ENCODE measurements at regions not wholly inside any gene's neighbourhood (a gene's known extent, or its start where the extent isn't known, plus 50 kb on each side); places are given as distances from the start of the nearest gene placed in this dataset.

GRCh38 chr4:123545667-123546572, 149.3 kb downstream of the SPRY1 start:
- no peak for DNase-seq

DNA sequence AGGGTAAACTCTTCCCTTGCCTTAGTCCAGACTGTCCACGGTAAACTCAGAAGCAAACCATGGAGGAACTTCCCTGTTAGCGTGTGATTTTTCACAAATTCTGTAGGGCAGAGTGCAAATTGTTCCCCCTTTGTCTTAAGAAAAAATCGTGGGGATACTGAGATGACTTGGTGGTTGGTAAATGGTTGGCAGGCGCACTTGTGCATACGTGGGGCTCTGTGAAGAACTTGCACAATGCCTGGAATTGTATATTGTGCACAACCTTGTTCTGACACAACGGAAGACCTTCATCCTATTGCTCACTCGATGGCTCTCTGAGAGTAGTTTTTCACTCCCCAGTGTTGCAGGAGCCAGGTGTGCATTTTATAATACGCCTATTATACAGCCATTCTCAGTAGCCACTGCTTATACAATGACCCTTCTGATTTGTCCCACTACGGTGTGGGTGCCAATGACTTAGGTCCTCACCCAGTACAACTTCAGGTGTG, 150.0 kb downstream of the SPRY1 start:
- no peak for DNase-seq

DNA sequence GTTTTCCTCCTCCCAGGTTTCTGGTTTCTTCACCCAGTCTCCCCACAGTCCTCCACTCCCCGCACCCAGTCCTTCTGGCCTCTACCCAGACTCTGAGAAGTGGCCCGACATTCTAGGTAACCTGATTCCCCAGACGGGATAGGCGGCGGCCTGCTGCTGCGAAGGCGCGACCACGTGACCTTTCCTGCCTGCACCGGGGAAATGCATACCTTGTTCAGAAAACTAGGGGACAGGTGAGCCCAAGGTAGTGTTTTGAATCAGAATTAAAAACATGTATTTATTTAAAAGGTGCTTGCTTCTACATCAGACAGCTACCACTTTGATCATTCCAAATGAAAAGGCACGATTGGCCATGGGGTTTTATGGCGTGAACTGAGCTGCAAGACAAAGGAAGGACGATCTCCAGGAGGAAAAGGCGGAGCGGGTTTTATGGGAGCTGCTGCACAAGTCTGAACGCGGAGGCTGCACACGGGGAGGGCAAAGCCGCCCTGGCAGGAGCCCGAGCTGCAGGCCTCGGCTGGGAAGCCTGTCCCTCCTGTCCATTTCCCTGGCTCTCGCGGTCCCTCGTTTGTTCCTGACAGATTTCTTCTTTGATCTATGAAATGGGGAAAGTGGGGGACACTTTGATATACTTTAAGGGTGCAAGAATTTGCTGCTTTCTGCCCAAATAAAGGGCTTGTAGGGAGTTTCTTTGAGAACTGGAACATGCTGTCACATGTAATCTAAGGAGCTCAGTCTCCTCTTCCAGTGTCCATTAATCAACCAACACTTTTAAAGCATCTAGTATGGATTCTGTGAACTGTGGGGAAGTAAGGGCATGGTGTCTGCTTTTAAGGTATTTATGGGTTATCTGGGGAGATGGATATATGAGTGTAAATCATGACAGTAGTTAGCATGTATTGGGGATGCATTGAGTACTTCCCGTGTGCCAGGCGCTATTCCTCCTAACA, 150.9 kb downstream of the SPRY1 start:
- DNase-seq = no peak

DNA sequence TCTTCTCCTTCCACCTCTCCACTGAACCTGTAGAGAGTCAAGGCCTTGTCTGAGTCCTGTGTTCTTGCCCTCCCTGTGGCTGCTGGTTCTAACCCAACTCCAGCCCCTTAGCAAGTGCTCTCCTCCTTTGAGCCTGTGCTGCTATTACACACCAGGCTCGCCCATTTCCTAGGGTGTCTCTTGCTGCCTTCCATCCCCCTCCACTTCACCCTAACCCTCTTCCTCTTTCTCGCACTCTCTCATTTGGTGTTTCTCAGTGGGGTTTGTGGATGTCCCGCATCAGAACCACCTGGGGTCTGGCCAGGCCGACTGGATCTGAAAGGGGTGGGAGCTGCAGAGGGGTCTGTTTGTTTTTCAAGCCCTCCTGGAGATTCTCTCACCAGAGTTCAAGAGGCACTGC, 156.7 kb downstream of the SPRY1 start:
- DNase-seq = no peak

GRCh38 chr4:123553733-123554637, 157.4 kb downstream of the SPRY1 start:
- DNase-seq = no peak

- no peak for DNase-seq
Measured at GRCh38 chr4:123554801-123555232, 158.2 kb downstream of the SPRY1 start.

DNA sequence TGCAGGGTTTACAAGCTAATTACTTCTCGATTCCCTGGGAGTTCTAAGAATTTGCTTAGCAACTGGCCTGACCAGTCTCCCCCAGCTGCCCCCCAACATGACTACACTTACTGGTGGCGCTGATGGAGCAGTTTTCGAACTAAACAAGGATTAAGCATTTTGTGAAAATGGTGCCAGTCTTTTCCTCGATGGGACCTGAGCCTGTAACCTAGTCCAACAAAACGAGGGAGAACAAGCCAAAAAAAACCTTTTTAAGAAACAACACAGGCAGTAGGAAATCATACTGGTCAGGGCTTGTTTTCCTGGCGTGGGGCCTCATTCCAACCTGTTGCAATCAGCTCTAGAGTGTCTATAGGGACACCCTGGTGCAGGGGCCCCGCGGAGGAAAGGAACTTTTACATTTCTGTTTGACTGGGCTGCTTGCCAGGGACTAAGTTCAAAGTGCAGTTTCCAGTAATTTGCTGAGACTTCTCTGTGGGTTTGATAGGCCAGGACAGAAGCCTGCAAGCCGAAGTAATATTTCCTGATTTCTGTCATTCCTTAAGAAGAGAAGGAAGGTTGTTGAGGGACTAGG, 158.7 kb downstream of the SPRY1 start:
- DNase-seq = peak; percentile 10

GRCh38 chr4:123555807-123556273, 159.2 kb downstream of the SPRY1 start:
- DNase-seq = no peak

DNA sequence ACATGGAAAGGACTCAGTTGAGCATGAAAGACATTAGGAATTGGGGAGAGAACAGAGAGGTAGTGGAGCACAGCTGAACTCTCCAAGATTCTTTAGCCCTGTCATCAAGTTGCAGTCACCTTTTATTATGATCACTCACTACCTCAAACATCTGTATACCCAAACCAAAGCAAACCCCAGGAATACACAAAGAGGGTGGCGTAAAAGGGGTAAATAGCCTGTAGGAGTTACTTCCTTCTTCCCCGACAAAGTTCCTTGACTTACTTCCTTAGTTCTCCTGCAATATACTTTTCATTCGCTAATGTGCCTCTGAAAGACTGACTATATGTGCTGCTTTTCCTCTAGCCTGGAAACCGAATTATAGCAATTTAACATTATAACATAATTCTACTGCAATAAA, 159.9 kb downstream of the SPRY1 start:
- DNase-seq = no peak

GRCh38 chr4:123557857-123558536, 161.4 kb downstream of the SPRY1 start:
- DNase-seq = no peak

GRCh38 chr4:123558865-123559264, 162.3 kb downstream of the SPRY1 start:
- DNase-seq = no peak

DNA sequence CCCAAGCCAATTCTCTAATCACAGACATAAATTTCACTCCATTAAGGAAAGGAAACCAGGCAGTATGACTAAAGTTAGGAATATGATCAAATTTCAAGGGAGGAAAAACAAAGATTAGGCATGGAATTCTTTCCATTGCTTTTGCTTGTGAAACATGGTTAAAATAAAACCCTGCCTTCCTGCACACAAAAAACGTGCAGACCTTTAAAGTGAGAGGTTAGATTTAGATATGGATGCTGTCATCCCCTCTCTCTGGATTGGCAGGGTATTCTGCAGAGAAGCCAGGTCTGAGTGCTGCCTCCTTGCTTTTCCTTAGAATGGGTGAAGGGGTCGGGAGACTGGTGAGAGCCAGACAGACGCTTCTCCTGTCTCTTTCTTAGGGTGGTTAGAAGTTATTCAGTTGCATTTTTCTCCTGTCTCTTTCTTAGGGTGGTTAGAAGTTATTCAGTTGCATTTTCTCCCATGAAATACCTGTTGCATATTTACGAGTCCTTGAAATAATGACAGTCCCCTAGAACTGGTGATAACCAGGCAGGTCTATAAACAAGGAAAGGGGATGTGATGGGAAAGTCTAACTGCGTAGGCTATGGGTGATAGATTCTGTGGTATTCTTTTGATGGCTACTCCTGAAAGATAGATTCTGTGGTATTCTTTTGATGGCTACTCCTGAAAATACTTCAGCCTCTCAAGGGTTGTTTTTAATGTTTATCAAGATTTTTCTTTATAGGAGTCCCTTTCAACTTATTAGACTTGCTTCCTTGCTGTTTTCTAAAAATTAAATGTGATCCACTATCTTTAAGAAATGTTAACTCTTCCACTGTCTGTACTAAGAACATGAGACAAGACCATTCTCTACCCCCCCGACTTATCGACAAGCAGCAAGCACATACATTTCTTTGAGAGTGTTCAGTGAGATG, 163.6 kb downstream of the SPRY1 start:
- no peak for DNase-seq

DNA sequence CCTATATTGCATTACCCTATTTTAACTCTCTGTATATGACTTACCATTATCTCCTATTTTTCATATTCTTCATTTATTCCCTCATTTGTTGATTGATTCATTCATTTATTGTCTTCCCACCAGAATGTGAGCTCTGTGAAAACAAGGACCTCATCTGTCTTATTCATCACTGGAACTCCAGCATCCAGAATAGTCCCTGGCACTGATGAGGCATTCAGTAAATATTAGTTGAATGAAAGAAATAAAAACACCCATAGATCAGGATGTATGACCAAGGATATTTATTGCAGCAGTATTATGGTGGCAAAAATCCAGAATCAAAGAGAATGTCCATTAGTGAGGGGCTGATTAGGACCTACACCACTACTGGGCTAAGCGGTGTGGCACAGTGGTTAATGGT, 164.9 kb downstream of the SPRY1 start:
- DNase-seq = no peak

DNA sequence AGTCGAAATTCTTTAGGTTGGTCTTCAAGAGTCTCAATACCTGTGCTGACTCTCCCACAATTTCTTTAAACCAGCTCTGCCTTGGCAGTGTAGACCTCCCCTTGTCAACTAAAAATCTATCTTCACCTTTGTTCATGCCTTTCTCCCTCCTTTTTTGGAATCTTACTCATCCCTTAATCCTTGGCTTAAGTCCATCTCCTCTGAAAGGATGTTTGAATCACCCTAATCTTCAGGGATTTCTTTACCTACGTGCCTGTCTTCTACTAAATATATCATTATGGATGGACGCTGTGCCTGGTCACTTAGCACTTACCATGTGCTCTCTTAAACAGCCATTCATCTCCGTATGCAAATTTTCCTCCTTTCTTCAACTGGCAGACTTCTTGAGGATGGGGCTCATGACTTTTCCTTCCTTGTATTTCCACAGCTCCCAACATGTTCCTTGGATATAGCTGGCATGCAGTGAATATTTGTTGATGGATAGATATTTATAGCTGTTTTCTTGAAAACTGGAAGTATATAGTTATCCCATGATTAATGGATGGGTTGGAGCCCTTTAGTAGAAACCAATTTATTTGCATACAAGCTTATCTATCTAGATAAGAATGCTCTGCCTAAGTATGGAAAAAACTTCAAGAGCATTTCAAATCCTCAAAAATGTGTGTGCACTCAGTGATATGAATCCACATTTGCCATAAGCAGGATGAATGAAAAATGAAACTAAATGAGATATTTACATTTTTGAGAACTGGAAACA, 166.6 kb downstream of the SPRY1 start:
- DNase-seq = no peak

GRCh38 chr4:123564758-123565346, 168.3 kb downstream of the SPRY1 start:
- peak; percentile 66 for DNase-seq

- DNase-seq = no peak
Measured at GRCh38 chr4:123568936-123569335, 172.3 kb downstream of the SPRY1 start.

DNA sequence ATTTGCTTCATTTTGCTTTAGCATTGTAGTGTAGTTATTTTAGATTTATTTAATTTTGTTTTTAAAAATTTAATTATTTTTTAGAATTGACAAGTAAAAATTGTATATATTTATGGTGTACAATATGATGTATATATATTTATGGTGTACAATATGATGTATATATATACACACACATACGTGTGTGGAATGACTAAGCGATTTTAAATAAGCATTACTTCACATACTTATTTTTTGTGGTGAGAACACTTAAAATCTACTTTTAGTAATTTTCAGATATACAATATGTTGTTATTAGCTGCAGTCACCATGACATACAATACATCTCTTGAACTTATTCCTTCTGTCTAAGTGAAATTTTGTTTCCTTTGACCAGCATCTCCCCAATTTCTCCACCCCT, 172.9 kb downstream of the SPRY1 start:
- DNase-seq = no peak

GRCh38 chr4:123573866-123574508, 177.4 kb downstream of the SPRY1 start:
- DNase-seq = no peak

Data from RPMI8226 (cell line).